Tibial nerve (tissue), 4 donors: ENCODE measurements at regions not wholly inside any gene's neighbourhood (a gene's known extent, or its start where the extent isn't known, plus 50 kb on each side); places are given as distances from the start of the nearest gene placed in this dataset.

Experiments used
- EP300 ChIP-seq, 2 donors: sonication (generic); formaldehyde crosslinking; IDR thresholded peaks; one replicate each; pipeline ENCODE4 v1.6.1; 2017; ENCODE audit warnings: antibody characterized with exemption in 2 of 2, mild to moderate bottlenecking in 1 of 2
- TF ChIP-seq, protein P1 (sequence below), 5 experiments: fragments of 200-600 bp in 3 of 5; fragments of 450-650 bp in 2 of 5; sonication (generic) in 3 of 5; IDR thresholded peaks; one replicate each; pipeline ENCODE4 v1.5.1; 2016 to 2019; ENCODE audit warnings: antibody characterized with exemption in 5 of 5, mild to moderate bottlenecking in 3 of 5, moderate library complexity in 2 of 5

DNA sequence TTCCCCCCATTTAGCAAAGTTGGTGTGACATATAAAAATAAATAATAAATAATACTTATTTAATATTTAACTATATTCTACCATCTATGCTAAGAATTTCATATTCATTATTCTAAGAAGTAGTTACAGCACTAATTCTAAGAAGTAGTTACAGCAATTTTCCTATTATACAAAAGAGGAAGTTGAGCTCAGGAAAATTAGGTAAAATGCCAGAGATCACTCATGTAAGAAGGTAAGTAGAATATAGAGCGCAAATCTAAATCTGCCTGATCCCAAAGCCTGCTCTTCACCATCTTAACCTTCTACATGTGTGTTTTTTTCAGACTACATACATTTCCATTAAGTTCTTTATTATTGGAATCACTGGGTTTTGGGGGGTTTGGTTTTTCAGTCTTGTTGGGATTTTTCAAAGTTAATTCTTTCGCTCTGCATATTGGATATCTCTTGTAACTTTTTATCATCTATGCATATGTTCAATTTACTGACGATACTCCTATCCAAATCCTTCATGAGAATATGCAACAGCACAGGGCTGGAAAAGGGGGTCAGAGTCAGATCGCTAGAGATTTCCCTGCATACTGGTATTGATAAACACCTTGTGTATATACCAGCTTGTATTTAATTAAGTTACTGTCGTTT is 852.1 kb downstream of the MAT2B start:
- TF ChIP-seq, protein P1, sequence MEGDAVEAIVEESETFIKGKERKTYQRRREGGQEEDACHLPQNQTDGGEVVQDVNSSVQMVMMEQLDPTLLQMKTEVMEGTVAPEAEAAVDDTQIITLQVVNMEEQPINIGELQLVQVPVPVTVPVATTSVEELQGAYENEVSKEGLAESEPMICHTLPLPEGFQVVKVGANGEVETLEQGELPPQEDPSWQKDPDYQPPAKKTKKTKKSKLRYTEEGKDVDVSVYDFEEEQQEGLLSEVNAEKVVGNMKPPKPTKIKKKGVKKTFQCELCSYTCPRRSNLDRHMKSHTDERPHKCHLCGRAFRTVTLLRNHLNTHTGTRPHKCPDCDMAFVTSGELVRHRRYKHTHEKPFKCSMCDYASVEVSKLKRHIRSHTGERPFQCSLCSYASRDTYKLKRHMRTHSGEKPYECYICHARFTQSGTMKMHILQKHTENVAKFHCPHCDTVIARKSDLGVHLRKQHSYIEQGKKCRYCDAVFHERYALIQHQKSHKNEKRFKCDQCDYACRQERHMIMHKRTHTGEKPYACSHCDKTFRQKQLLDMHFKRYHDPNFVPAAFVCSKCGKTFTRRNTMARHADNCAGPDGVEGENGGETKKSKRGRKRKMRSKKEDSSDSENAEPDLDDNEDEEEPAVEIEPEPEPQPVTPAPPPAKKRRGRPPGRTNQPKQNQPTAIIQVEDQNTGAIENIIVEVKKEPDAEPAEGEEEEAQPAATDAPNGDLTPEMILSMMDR (IDR thresholded peaks at IDR 0.05), result no peak
- no peak for TF ChIP-seq EP300 (IDR thresholded peaks at IDR 0.05)
